HG02981 (cell line): ENCODE measurements at regions not wholly inside any gene's neighbourhood (a gene's known extent, or its start where the extent isn't known, plus 50 kb on each side); places are given as distances from the start of the nearest gene placed in this dataset.
"Not testable (repeated sequence)": the region's sequence is repeated elsewhere in the genome, so short reads cannot be mapped to it uniquely, and the experiment has no call there.

Experiments
- ATAC-seq: cut with Tn5 transposase; IDR thresholded peaks from one replicate; pipeline ENCODE4 v1.9.1; 2021; ENCODE audit warnings: mild to moderate bottlenecking, moderate library complexity; ENCODE audit not compliant: unreplicated experiment

- no peak for ATAC-seq
Observed at GRCh38 chr1:30140566-30140965, 582.8 kb downstream of the MATN1 start.

GRCh38 chr1:30138891-30139290, 584.5 kb downstream of the MATN1 start:
- no peak for ATAC-seq

- no peak for ATAC-seq
Observed at GRCh38 chr1:30137001-30137400, 586.4 kb downstream of the MATN1 start.

- no peak for ATAC-seq
Observed at GRCh38 chr1:30135698-30136097, 587.7 kb downstream of the MATN1 start.

GRCh38 chr1:30134466-30135217, 588.7 kb downstream of the MATN1 start:
- no peak for ATAC-seq

GRCh38 chr1:30133414-30134055, 589.9 kb downstream of the MATN1 start:
- no peak for ATAC-seq

- no peak for ATAC-seq
Observed at GRCh38 chr1:30132602-30133286, 590.6 kb downstream of the MATN1 start.

GRCh38 chr1:30130566-30130965, 592.8 kb downstream of the MATN1 start:
- not testable (repeated sequence) for ATAC-seq

GRCh38 chr1:30130099-30130498, 593.3 kb downstream of the MATN1 start:
- no peak for ATAC-seq

GRCh38 chr1:30129421-30130055, 593.8 kb downstream of the MATN1 start:
- ATAC-seq: no peak

- ATAC-seq: no peak
Observed at GRCh38 chr1:30129001-30129408, 594.4 kb downstream of the MATN1 start.

GRCh38 chr1:30126848-30127247, 596.5 kb downstream of the MATN1 start:
- no peak for ATAC-seq

- no peak for ATAC-seq
Observed at GRCh38 chr1:30125821-30126170, 597.6 kb downstream of the MATN1 start.

- ATAC-seq: no peak
Observed at GRCh38 chr1:30125021-30125820, 598.2 kb downstream of the MATN1 start.

- ATAC-seq: no peak
Observed at GRCh38 chr1:30123896-30124295, 599.5 kb downstream of the MATN1 start.

- no peak for ATAC-seq
Observed at GRCh38 chr1:30123036-30123435, 600.3 kb downstream of the MATN1 start.

GRCh38 chr1:30120245-30121000, 603.0 kb downstream of the MATN1 start:
- no peak for ATAC-seq

GRCh38 chr1:30117685-30118084, 605.7 kb downstream of the MATN1 start:
- ATAC-seq: no peak

- no peak for ATAC-seq
Observed at GRCh38 chr1:30111431-30111830, 612.0 kb downstream of the MATN1 start.

- no peak for ATAC-seq
Observed at GRCh38 chr1:30110846-30111245, 612.5 kb downstream of the MATN1 start.
